GM06990 (cell line): ENCODE measurements at regions not wholly inside any gene's neighbourhood (a gene's known extent, or its start where the extent isn't known, plus 50 kb on each side); places are given as distances from the start of the nearest gene placed in this dataset.

Source experiments
- DNase-seq: peaks from one replicate; pipeline ENCODE4 v3.0.0-alpha.2; 2011; ENCODE audit not compliant: insufficient read length; ENCODE audit errors: extremely low read depth
- H3K27me3 ChIP-seq: replicated peaks from 2 replicates; pipeline ENCODE4 v1.6.0; 2011; ENCODE audit warnings: low read length; ENCODE audit not compliant: control insufficient read depth, insufficient read depth
- H3K36me3 ChIP-seq: 2 replicates; pipeline ENCODE4 v1.5.1; 2011; ENCODE audit warnings: low read length; ENCODE audit not compliant: control insufficient read depth, insufficient read depth
- H3K4me3 ChIP-seq: replicated peaks from 2 replicates; pipeline ENCODE4 v1.5.1; 2011; ENCODE audit warnings: low read depth, mild to moderate bottlenecking, control low read depth, low read length
- CTCF ChIP-seq: IDR thresholded peaks from 2 replicates; pipeline ENCODE4 v1.5.1; 2011; ENCODE audit warnings: low read length, control low read depth, mild to moderate bottlenecking, inconsistent platforms; ENCODE audit not compliant: insufficient read depth, poor library complexity, severe bottlenecking

GRCh38 chr19:28429356-28429755 is 783.6 kb downstream of the UQCRFS1 start:
- TF ChIP-seq CTCF = no peak
- DNase-seq = no peak
- no peaks in the 10 kb centered on the region for H3K27me3 ChIP-seq
- H3K4me3 ChIP-seq = no peak overlapping the region
- H3K36me3 ChIP-seq = no peaks in the 10 kb centered on the region

- no peak overlapping the region for H3K4me3 ChIP-seq
- no peaks in the 10 kb centered on the region for H3K36me3 ChIP-seq
- TF ChIP-seq CTCF = no peak
- H3K27me3 ChIP-seq = no peaks in the 10 kb centered on the region
- DNase-seq = no peak
Observed at GRCh38 chr19:28428663-28429348, 784.1 kb downstream of the UQCRFS1 start.

GRCh38 chr19:28427376-28428083 is 785.4 kb downstream of the UQCRFS1 start:
- DNase-seq = no peak
- no peak overlapping the region for H3K4me3 ChIP-seq
- no peak for TF ChIP-seq CTCF
- no peaks in the 10 kb centered on the region for H3K36me3 ChIP-seq
- no peaks in the 10 kb centered on the region for H3K27me3 ChIP-seq

GRCh38 chr19:28426730-28427225 is 786.2 kb downstream of the UQCRFS1 start:
- Histone ChIP-seq H3K36me3 (no peaks in the 10 kb centered on the region), H3K27me3 (no peaks in the 10 kb centered on the region), H3K4me3 (no peak overlapping the region)
- no peak for TF ChIP-seq CTCF
- no peak for DNase-seq

- no peak for TF ChIP-seq CTCF
- no peaks in the 10 kb centered on the region for H3K27me3 ChIP-seq
- H3K36me3 ChIP-seq = no peaks in the 10 kb centered on the region
- no peak for DNase-seq
- no peak overlapping the region for H3K4me3 ChIP-seq
Observed at GRCh38 chr19:28426110-28426729, 786.7 kb downstream of the UQCRFS1 start.
